Naive thymus-derived CD4-positive, alpha-beta T cell (primary cell): ENCODE measurements at regions not wholly inside any gene's neighbourhood (a gene's known extent, or its start where the extent isn't known, plus 50 kb on each side); places are given as distances from the start of the nearest gene placed in this dataset.

Experiments used
- ATAC-seq: fragments of 150-1000 bp; cut with Tn5 transposase; 2 replicates; pipeline ENCODE4 v1.10.0; 2021; ENCODE audit warnings: mild to moderate bottlenecking, moderate library complexity
- CTCF ChIA-PET: fragments of 350-600 bp; sonication (Branson Sonifier 250); formaldehyde crosslinking; loops from one replicate; lab custom pipeline; 2021; ENCODE audit warnings: antibody characterized with exemption; lab: Charles Lee
- POLR2A ChIA-PET: fragments of 350-600 bp; sonication (Branson Sonifier 250); formaldehyde crosslinking; loops from one replicate; lab custom pipeline; 2021; ENCODE audit warnings: antibody characterized with exemption, inconsistent platforms; lab: Charles Lee
- DNase-seq, 9 donors: peaks; one replicate each; pipeline versions ENCODE4 v3.0.0 to v3.0.0-alpha.2; 2020 to 2022; ENCODE audit warnings: mixed read lengths in 1 of 9
- H3K27ac ChIP-seq: one replicate; pipeline ENCODE4 v1.7.0; 2013; ENCODE audit warnings: mild to moderate bottlenecking, low read depth, low read length, moderate library complexity
- H3K27me3 ChIP-seq, 2 donors: one replicate each; pipeline ENCODE4 v1.7.0; 2013; ENCODE audit warnings: low read length in 2 of 2, mild to moderate bottlenecking in 2 of 2, moderate library complexity in 2 of 2; ENCODE audit not compliant: control insufficient read depth in 2 of 2, insufficient read depth in 2 of 2
- H3K36me3 ChIP-seq, 3 experiments: 1 replicate in 2 of 3; 2 replicates in 1 of 3; pipeline ENCODE4 v1.7.0; 2013; ENCODE audit warnings: low read length in 3 of 3, mild to moderate bottlenecking in 3 of 3, moderate library complexity in 1 of 3; ENCODE audit not compliant: insufficient read depth in 3 of 3, control insufficient read depth in 2 of 3
- H3K4me1 ChIP-seq, 2 donors: one replicate each; pipeline ENCODE4 v1.7.0; 2013; ENCODE audit warnings: low read length in 2 of 2, mild to moderate bottlenecking in 2 of 2, moderate library complexity in 1 of 2; ENCODE audit not compliant: control insufficient read depth in 2 of 2, insufficient read depth in 2 of 2
- H3K4me3 ChIP-seq: 2 replicates; pipeline ENCODE4 v1.7.0; 2013; ENCODE audit warnings: mild to moderate bottlenecking, low read length
- H3K9me3 ChIP-seq, 3 experiments: 1 replicate in 2 of 3; 2 replicates in 1 of 3; pipeline ENCODE4 v1.7.0; 2013; ENCODE audit warnings: low read length in 3 of 3; ENCODE audit not compliant: control insufficient read depth in 2 of 3
- H3K27ac Mint-ChIP-seq, 9 donors: one replicate each; pipeline ENCODE4 v1.8.0; 2020 to 2022; ENCODE audit warnings: mixed read lengths in 9 of 9, mild to moderate bottlenecking in 8 of 9, moderate library complexity in 5 of 9, inconsistent platforms in 2 of 9
- H3K27me3 Mint-ChIP-seq, 5 donors: one replicate each; pipeline ENCODE4 v1.8.0; 2021 to 2022; ENCODE audit warnings: mixed read lengths in 5 of 5, mild to moderate bottlenecking in 1 of 5
- H3K36me3 Mint-ChIP-seq, 5 donors: one replicate each; pipeline ENCODE4 v1.8.0; 2020 to 2022; ENCODE audit warnings: mixed read lengths in 5 of 5, mild to moderate bottlenecking in 3 of 5, inconsistent platforms in 1 of 5
- H3K4me1 Mint-ChIP-seq, 7 donors: one replicate each; pipeline ENCODE4 v1.8.0; 2020 to 2022; ENCODE audit warnings: mixed read lengths in 7 of 7, mild to moderate bottlenecking in 3 of 7, inconsistent platforms in 1 of 7
- H3K4me3 Mint-ChIP-seq, 10 donors: one replicate each; pipeline ENCODE4 v1.8.0; 2020 to 2022; ENCODE audit warnings: mild to moderate bottlenecking in 10 of 10, mixed read lengths in 10 of 10, moderate library complexity in 6 of 10, inconsistent platforms in 2 of 10
- H3K9me3 Mint-ChIP-seq, 11 donors: one replicate each; pipeline ENCODE4 v1.8.0; 2020 to 2022; ENCODE audit warnings: mixed read lengths in 11 of 11, mild to moderate bottlenecking in 4 of 11, inconsistent platforms in 1 of 11, moderate library complexity in 1 of 11
- intact Hi-C, 2 donors: fragments of 100-400 bp; cut with micrococcal nuclease; formaldehyde crosslinking; loops; one replicate each; pipeline ENCODE4 v1.15.1; 2023

DNA sequence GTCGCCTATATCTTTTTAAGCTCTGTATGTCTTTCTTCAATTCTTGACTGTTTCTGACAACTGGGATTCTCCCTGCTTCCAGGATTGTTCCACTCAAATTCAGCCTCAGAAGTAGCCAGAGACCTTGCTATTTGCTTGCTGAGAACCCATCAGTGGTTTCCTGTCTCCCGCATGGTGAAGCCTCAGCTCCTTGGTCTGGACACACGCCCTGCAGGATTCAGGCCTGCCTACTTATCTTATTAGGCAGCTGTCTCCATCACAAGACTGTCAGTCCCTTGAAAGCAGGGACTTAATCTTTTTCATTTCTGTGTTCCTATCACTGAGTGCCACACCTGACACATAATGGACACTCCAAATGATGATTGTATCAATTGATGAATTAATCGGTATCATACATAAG lies 175.3 kb downstream of the PLPP3 start:
- intact Hi-C loops, result no loop called here
- DNase-seq, result no peak
- Mint-ChIP-seq H3K4me3 (no peak overlapping the region), H3K4me1 (no peaks in the 10 kb centered on the region), H3K9me3 (peaks cover 0 to 15% (median 0%) of the 10 kb centered on the region in 11 donors), H3K27ac (no peak overlapping the region), H3K36me3 (no peaks in the 10 kb centered on the region), H3K27me3 (peaks cover 0 to 3% (median 0%) of the 10 kb centered on the region in 5 donors)
- ChIA-PET CTCF (no interaction called here), POLR2A (no interaction called here)
- Histone ChIP-seq H3K9me3 (no peaks in the 10 kb centered on the region), H3K4me1 (no peaks in the 10 kb centered on the region), H3K27me3 (no peaks in the 10 kb centered on the region), H3K4me3 (no peak overlapping the region), H3K36me3 (no peaks in the 10 kb centered on the region), H3K27ac (no peak overlapping the region)
- no peak for ATAC-seq

DNA sequence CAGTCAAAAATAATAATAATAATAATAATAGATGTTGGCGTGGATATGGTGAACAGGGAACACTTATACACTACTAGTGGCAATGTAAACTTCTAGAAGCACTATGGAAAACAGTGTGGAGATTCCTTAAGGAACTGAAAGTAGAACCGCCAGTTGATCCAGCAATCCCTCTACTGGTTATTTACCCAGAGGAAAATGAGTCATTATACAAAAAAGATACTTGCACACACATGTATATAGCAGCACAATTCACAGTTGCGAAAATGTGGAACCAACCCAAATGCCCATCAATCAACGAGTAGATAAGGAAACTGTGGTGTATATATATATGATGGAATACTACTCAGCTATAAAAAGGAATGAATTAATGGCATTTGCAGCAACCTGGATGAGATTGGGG lies 176.0 kb downstream of the PLPP3 start:
- Mint-ChIP-seq H3K27me3 (peaks cover 0 to 3% (median 0%) of the 10 kb centered on the region in 5 donors), H3K27ac (no peak overlapping the region), H3K9me3 (peaks cover 0 to 16% (median 0%) of the 10 kb centered on the region in 11 donors), H3K36me3 (no peaks in the 10 kb centered on the region), H3K4me3 (no peak overlapping the region), H3K4me1 (no peaks in the 10 kb centered on the region)
- POLR2A ChIA-PET, result no interaction called here
- no peak overlapping the region for H3K4me3 ChIP-seq
- no peak for DNase-seq
- ATAC-seq, result no peak
- CTCF ChIA-PET, result no interaction called here
- H3K36me3 ChIP-seq, result no peaks in the 10 kb centered on the region
- no peaks in the 10 kb centered on the region for H3K27me3 ChIP-seq
- H3K27ac ChIP-seq, result no peak overlapping the region
- no peaks in the 10 kb centered on the region for H3K4me1 ChIP-seq
- intact Hi-C loops, result no loop called here
- no peaks in the 10 kb centered on the region for H3K9me3 ChIP-seq

DNA sequence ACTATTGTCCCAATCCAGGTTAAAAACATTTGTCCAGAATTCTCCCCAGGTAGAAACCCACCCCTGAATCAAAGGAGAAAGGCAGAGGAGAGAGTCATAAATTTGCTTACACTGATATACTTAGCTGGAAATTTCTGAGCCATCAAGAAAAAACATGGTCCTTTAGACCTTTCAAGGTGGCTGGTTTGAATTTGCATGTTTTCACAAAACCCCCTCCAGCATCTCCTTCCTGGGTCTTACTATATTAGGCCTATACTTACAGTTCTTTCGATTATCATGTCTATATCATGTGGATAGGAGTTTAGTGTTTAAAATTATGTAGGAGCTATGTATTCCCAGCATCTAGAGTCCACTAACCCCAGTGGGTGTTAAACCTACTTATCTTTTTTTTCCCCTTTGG lies 178.2 kb downstream of the PLPP3 start:
- Histone ChIP-seq H3K4me1 (no peaks in the 10 kb centered on the region), H3K4me3 (no peak overlapping the region), H3K36me3 (no peaks in the 10 kb centered on the region), H3K9me3 (no peaks in the 10 kb centered on the region), H3K27ac (no peak overlapping the region), H3K27me3 (no peaks in the 10 kb centered on the region)
- ATAC-seq (no peak), DNase-seq (no peak)
- H3K27ac Mint-ChIP-seq, result no peak overlapping the region
- H3K9me3 Mint-ChIP-seq, result peaks cover 0 to 16% (median 0%) of the 10 kb centered on the region in 11 donors
- intact Hi-C loops, result no loop called here
- H3K4me3 Mint-ChIP-seq, result no peak overlapping the region
- POLR2A ChIA-PET, result no interaction called here
- peaks cover 0 to 5% (median 0%) of the 10 kb centered on the region in 5 donors for H3K27me3 Mint-ChIP-seq
- H3K4me1 Mint-ChIP-seq, result no peaks in the 10 kb centered on the region
- H3K36me3 Mint-ChIP-seq, result no peaks in the 10 kb centered on the region
- CTCF ChIA-PET, result no interaction called here

DNA sequence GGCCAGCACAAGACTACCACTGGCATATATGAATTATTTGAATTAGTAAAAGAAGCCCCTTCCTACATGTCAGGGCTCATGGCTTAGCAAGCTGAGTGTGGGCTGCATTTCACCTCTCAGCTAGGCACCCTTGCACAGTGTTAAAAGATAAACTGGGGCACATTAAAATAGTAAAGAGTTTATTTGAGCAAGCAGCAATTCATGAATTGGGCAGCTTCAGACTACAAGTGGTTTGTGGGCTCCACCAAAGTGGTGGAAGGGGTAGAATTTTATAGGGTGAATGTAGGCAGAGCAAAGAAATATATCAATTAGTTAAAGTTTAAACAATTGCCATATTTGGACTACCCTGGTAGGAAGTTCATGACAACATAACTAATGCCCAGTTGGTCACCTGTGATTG lies 178.8 kb downstream of the PLPP3 start:
- no peak for ATAC-seq
- ChIA-PET POLR2A (no interaction called here), CTCF (no interaction called here)
- Histone ChIP-seq H3K36me3 (no peaks in the 10 kb centered on the region), H3K4me1 (no peaks in the 10 kb centered on the region), H3K4me3 (no peak overlapping the region), H3K27ac (no peak overlapping the region), H3K9me3 (no peaks in the 10 kb centered on the region), H3K27me3 (no peaks in the 10 kb centered on the region)
- no peaks in the 10 kb centered on the region for H3K4me1 Mint-ChIP-seq
- intact Hi-C loops, result no loop called here
- H3K27me3 Mint-ChIP-seq, result peaks cover 0 to 5% (median 0%) of the 10 kb centered on the region in 5 donors
- H3K9me3 Mint-ChIP-seq, result peaks cover 0 to 16% (median 0%) of the 10 kb centered on the region in 11 donors
- DNase-seq, result no peak
- no peaks in the 10 kb centered on the region for H3K36me3 Mint-ChIP-seq
- H3K27ac Mint-ChIP-seq, result no peak overlapping the region
- no peak overlapping the region for H3K4me3 Mint-ChIP-seq

DNA sequence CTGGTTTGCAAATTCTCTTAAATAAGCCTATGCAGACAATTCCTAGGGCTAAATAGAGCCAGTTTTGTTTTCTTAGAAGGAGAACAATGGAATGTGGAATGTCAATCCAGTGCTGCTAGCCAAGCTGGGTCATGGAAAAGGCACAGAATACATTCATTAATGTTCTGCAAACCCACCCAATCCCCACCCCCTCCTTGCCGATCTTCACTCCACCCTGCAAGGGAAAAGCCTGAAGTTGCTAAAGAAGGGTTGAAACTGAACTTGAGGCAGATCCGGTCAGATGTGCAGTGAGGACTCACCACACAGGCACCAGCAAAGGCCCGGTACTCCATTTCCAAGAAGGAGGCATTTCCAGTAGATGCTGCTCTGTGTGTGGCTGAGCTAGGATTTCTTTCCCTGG lies 179.6 kb downstream of the PLPP3 start:
- POLR2A ChIA-PET, result no interaction called here
- Histone ChIP-seq H3K36me3 (no peaks in the 10 kb centered on the region), H3K27ac (no peak overlapping the region), H3K27me3 (no peaks in the 10 kb centered on the region), H3K9me3 (no peaks in the 10 kb centered on the region), H3K4me3 (no peak overlapping the region), H3K4me1 (no peaks in the 10 kb centered on the region)
- intact Hi-C loops, result no loop called here
- CTCF ChIA-PET, result no interaction called here
- peaks cover 0 to 5% (median 0%) of the 10 kb centered on the region in 5 donors for H3K27me3 Mint-ChIP-seq
- H3K4me1 Mint-ChIP-seq, result no peaks in the 10 kb centered on the region
- no peak overlapping the region for H3K27ac Mint-ChIP-seq
- ATAC-seq (no peak), DNase-seq (no peak)
- H3K9me3 Mint-ChIP-seq, result peaks cover 0 to 15% (median 0%) of the 10 kb centered on the region in 11 donors
- H3K4me3 Mint-ChIP-seq, result no peak overlapping the region
- no peaks in the 10 kb centered on the region for H3K36me3 Mint-ChIP-seq

DNA sequence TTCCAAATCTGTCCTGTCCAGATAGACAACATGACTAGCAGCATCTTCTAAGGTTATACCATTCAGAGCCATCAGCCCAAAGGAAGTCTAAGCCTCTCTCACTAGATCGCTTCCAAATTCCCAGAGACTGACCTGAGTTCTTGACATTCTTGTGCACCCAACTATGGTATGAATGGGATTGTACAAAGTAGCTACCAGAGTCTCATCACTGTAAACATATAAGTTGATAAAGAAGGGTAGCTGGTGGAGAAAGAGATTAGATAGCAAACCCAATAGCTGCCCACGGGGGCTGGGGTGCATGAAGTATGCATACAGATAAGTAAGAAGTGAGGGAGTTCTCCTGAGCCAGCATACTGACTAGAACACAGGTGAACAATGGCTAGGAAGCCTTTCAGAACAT lies 180.0 kb downstream of the PLPP3 start:
- no peaks in the 10 kb centered on the region for H3K9me3 ChIP-seq
- H3K27ac ChIP-seq, result no peak overlapping the region
- ATAC-seq (no peak), DNase-seq (no peak)
- H3K27ac Mint-ChIP-seq, result no peak overlapping the region
- H3K9me3 Mint-ChIP-seq, result peaks cover 0 to 11% (median 0%) of the 10 kb centered on the region in 11 donors
- ChIA-PET POLR2A (no interaction called here), CTCF (no interaction called here)
- H3K27me3 Mint-ChIP-seq, result peaks cover 0 to 5% (median 0%) of the 10 kb centered on the region in 5 donors
- H3K27me3 ChIP-seq, result no peaks in the 10 kb centered on the region
- intact Hi-C loops, result no loop called here
- H3K4me1 Mint-ChIP-seq, result no peaks in the 10 kb centered on the region
- no peak overlapping the region for H3K4me3 Mint-ChIP-seq
- H3K4me1 ChIP-seq, result no peaks in the 10 kb centered on the region
- no peaks in the 10 kb centered on the region for H3K36me3 Mint-ChIP-seq
- H3K36me3 ChIP-seq, result no peaks in the 10 kb centered on the region
- no peak overlapping the region for H3K4me3 ChIP-seq

DNA sequence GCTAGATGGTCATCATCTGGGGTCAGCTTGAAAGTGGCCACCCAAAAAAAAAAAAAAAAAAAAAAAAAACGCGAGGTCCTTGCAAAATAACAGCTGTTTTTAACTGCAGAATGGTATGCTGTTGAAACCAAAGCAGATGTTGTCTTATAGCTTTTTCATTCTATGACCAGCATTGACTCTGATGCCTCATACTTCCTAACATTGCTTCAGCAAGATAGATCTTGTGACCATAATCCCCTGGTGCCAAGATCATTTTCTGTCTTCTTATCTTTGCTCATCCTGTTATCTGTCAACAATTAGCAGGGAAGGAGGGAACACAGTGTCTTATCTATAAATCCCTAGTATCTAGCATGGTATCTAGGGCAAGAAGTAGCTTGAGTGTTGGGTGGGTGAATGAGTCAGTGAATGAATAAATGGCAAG lies 181.5 kb downstream of the PLPP3 start:
- peaks cover 0 to 11% (median 0%) of the 10 kb centered on the region in 11 donors for H3K9me3 Mint-ChIP-seq

More for the DNA sequence above, 181.5 kb downstream of the PLPP3 start:
- no peak overlapping the region for H3K27ac ChIP-seq
- no peaks in the 10 kb centered on the region for H3K36me3 ChIP-seq
- DNase-seq (no peak), ATAC-seq (no peak)
- no peak overlapping the region for H3K27ac Mint-ChIP-seq
- CTCF ChIA-PET, result no interaction called here
- POLR2A ChIA-PET, result no interaction called here
- H3K4me1 Mint-ChIP-seq, result no peaks in the 10 kb centered on the region
- intact Hi-C loops, result no loop called here
- no peaks in the 10 kb centered on the region for H3K27me3 ChIP-seq
- no peaks in the 10 kb centered on the region for H3K36me3 Mint-ChIP-seq
- H3K9me3 ChIP-seq, result no peaks in the 10 kb centered on the region
- H3K4me3 Mint-ChIP-seq, result no peak overlapping the region
- no peak overlapping the region for H3K4me3 ChIP-seq
- peaks cover 0 to 7% (median 3%) of the 10 kb centered on the region in 5 donors for H3K27me3 Mint-ChIP-seq
- H3K4me1 ChIP-seq, result no peaks in the 10 kb centered on the region
